DND-41 (cell line): ENCODE measurements at regions not wholly inside any gene's neighbourhood (a gene's known extent, or its start where the extent isn't known, plus 50 kb on each side); places are given as distances from the start of the nearest gene placed in this dataset.

ENCODE experiments used
- CTCF ChIP-seq: IDR thresholded peaks from 2 replicates; pipeline ENCODE4 v1.5.1; 2012; ENCODE audit warnings: borderline replicate concordance, low read length, moderate library complexity, mild to moderate bottlenecking; ENCODE audit not compliant: poor library complexity, severe bottlenecking; ENCODE audit errors: extremely low read depth
- EZH2 ChIP-seq: IDR thresholded peaks from 3 replicates; pipeline ENCODE4 v1.6.1; 2012; ENCODE audit warnings: borderline replicate concordance, low read depth, mild to moderate bottlenecking, moderate library complexity, low read length, inconsistent platforms; ENCODE audit not compliant: severe bottlenecking

- TF ChIP-seq CTCF: no peak
- no peak for TF ChIP-seq EZH2
These were observed 208.3 kb downstream of the DNAJB9 start for GRCh38 chr7:108777966-108778365.
